HFFc6 (cell line): ENCODE measurements at regions not wholly inside any gene's neighbourhood (a gene's known extent, or its start where the extent isn't known, plus 50 kb on each side); places are given as distances from the start of the nearest gene placed in this dataset.
"Not testable (repeated sequence)": the region's sequence is repeated elsewhere in the genome, so short reads cannot be mapped to it uniquely, and the experiment has no call there.

ENCODE experiments used
- DNase-seq: peaks from one replicate; pipeline ENCODE4 v3.0.0-alpha.2; 2018
- H3K27ac Mint-ChIP-seq: 2 replicates; pipeline ENCODE4 v1.8.0; 2020; ENCODE audit warnings: mild to moderate bottlenecking, mixed read lengths
- H3K27me3 Mint-ChIP-seq: 2 replicates; pipeline ENCODE4 v1.8.0; 2021; ENCODE audit warnings: mild to moderate bottlenecking, moderate library complexity, mixed read lengths; ENCODE audit not compliant: insufficient read depth
- H3K36me3 Mint-ChIP-seq: 2 replicates; pipeline ENCODE4 v1.8.0; 2021; ENCODE audit warnings: low read depth, mixed read lengths
- H3K4me1 Mint-ChIP-seq: 2 replicates; pipeline ENCODE4 v1.8.0; 2020; ENCODE audit warnings: low read depth, mixed read lengths
- H3K4me3 Mint-ChIP-seq: 2 replicates; pipeline ENCODE4 v1.8.0; 2020; ENCODE audit warnings: mild to moderate bottlenecking, moderate library complexity, mixed read lengths
- H3K9me3 Mint-ChIP-seq: 2 replicates; pipeline ENCODE4 v1.8.0; 2020; ENCODE audit warnings: mild to moderate bottlenecking, mixed read lengths
- TF ChIP-seq, protein P1 (sequence below): fragments of 200-600 bp; sonication (generic); IDR thresholded peaks from 2 replicates; pipeline ENCODE4 v1.5.0; 2021; ENCODE audit warnings: antibody characterized with exemption, mild to moderate bottlenecking

DNA sequence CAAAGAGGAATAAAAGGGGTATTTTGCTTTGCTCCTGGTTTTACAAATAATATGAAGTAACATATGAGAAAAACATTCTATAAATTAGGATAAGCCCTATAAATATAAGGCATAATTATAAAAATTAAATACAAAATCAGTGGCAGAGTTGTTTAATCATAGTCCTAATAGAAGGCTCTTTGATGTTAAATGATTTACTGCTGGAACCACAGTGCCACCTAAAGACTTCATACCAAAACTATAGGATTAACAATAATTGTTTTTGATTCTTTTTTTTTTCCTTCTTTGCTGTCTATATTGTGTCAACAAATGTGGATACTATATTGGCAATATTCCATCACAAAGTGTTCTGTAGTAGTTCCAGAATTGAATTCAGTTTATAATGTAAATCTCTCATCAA lies 837.7 kb upstream of the SLC39A10 start:
- DNase-seq: no peak
- Mint-ChIP-seq H3K36me3 (no peaks in the 10 kb centered on the region), H3K4me3 (no peak overlapping the region), H3K27ac (no peak overlapping the region), H3K9me3 (peaks cover 17% of the 10 kb centered on the region), H3K4me1 (no peaks in the 10 kb centered on the region), H3K27me3 (no peaks in the 10 kb centered on the region)
- TF ChIP-seq, protein P1, sequence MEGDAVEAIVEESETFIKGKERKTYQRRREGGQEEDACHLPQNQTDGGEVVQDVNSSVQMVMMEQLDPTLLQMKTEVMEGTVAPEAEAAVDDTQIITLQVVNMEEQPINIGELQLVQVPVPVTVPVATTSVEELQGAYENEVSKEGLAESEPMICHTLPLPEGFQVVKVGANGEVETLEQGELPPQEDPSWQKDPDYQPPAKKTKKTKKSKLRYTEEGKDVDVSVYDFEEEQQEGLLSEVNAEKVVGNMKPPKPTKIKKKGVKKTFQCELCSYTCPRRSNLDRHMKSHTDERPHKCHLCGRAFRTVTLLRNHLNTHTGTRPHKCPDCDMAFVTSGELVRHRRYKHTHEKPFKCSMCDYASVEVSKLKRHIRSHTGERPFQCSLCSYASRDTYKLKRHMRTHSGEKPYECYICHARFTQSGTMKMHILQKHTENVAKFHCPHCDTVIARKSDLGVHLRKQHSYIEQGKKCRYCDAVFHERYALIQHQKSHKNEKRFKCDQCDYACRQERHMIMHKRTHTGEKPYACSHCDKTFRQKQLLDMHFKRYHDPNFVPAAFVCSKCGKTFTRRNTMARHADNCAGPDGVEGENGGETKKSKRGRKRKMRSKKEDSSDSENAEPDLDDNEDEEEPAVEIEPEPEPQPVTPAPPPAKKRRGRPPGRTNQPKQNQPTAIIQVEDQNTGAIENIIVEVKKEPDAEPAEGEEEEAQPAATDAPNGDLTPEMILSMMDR: no peak

DNA sequence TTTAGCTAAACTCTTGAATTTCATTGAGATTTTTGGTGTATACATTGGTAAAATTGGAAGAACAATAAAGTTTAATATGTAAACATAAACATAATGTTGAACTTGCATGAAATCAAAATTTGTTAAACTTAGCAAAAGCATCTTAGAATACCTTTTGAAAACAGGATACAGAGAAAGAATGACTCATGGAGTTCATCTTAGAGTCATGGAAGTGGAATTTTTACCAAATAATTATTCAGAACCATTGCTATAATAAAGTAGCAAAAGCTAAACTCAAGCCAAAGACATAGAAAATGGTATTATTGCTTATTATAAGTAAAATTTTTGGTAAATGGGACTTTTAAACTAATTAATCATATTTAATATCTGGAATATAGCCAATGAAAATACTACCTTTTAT lies 841.6 kb upstream of the SLC39A10 start:
- Mint-ChIP-seq H3K4me1 (no peaks in the 10 kb centered on the region), H3K4me3 (no peak overlapping the region), H3K9me3 (peaks cover 6% of the 10 kb centered on the region), H3K36me3 (no peaks in the 10 kb centered on the region), H3K27me3 (no peaks in the 10 kb centered on the region), H3K27ac (no peak overlapping the region)
- TF ChIP-seq, protein P1: no peak
- no peak for DNase-seq

DNA sequence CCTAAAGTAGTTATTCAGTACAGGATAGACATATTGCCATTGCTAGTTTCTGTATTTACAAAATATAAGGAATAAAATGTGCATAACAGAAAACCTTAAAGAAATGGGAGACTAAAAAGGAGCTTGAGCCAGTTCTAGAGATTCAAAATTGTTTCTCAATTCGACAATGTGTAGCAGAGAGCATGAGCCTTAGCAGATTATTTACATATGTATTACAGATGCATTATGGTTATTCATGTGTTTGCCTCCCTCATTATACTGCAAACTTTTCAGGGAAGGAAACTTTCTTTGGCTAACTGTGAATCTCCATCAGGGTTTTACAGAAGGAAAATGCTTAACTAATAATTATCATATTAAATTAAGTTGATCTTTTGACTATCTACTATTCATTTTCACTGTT lies 854.4 kb upstream of the SLC39A10 start:
- Mint-ChIP-seq H3K36me3 (0 out of 2 replicates have a peak, but pooled peaks cover 5% of the 10 kb centered on the region), H3K4me1 (no peaks in the 10 kb centered on the region), H3K9me3 (peaks cover 42% of the 10 kb centered on the region), H3K27ac (no peak overlapping the region), H3K4me3 (no peak overlapping the region), H3K27me3 (no peaks in the 10 kb centered on the region)
- TF ChIP-seq, protein P1: no peak
- DNase-seq: no peak

DNA sequence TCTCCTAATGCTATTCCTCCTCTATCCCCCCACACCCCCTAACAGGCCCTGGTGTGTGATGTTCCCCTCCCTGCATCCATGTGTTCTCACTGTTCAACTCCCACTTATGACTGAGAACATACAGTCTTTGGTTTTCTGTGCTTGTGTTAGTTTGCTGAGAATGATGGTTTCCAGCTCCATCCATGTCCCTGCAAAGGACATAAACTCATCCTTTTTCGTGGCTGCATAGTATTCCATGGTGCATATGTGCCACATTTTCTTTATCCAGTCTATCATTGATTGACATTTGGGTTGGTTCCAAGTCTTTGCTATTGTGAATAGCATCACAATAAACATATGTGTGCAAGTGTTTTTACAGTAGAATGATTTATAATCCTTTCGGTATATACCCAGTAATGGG lies 870.0 kb upstream of the SLC39A10 start:
- not testable (repeated sequence) for H3K27ac Mint-ChIP-seq, H3K36me3 Mint-ChIP-seq, H3K4me1 Mint-ChIP-seq, H3K27me3 Mint-ChIP-seq, DNase-seq, H3K4me3 Mint-ChIP-seq
- peaks cover 33% of the 10 kb centered on the region for H3K9me3 Mint-ChIP-seq

DNA sequence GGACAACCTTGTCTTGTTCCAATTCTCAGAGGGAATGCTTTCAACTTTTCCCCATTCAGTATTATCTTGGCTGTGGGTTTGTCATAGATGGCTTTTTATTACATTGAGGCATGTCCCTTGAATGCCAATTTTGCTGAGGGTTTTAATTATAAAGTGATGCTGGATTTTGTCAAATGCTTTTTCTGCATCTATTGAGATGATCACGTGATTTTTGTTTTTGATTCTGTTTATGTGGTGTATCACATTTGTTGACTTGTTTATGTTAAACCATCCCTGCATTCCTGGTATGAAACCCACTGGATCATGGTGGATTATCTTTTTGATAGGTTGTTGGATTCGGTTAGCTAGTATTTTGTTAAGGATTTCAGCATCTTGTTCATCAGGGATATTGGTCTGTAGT lies 885.6 kb upstream of the SLC39A10 start:
- not testable (repeated sequence) for H3K27ac Mint-ChIP-seq

DNA sequence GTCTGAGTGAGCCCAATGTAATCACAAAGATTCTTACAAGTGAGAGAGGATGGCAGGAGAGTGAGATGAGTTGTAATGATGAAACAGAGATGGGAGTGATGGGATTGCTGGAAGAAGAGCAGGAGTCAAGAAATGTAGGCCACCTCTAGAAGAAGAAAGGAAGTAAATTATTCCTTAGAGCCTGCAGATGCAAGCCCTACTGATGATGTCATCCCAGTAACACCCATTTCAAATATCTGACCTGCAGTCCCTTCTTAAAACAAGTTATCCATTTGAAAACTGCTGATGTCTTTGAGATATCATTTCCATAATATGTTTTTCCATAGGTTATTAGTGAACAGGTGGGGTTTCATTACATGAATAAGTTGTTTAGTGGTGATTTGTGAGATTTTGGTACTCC lies 888.0 kb upstream of the SLC39A10 start:
- DNase-seq: no peak
- Mint-ChIP-seq H3K4me1 (no peaks in the 10 kb centered on the region), H3K27me3 (no peaks in the 10 kb centered on the region), H3K4me3 (no peak overlapping the region), H3K9me3 (peaks cover 47% of the 10 kb centered on the region), H3K27ac (no peak overlapping the region), H3K36me3 (peaks cover 6% of the 10 kb centered on the region; the same call in 1 of the 2 replicates)
- TF ChIP-seq, protein P1: no peak

More for the DNA sequence above, 885.6 kb upstream of the SLC39A10 start:
- peaks cover 42% of the 10 kb centered on the region for H3K9me3 Mint-ChIP-seq
- H3K4me1 Mint-ChIP-seq, DNase-seq, H3K36me3 Mint-ChIP-seq, H3K27me3 Mint-ChIP-seq, H3K4me3 Mint-ChIP-seq: not testable (repeated sequence)

DNA sequence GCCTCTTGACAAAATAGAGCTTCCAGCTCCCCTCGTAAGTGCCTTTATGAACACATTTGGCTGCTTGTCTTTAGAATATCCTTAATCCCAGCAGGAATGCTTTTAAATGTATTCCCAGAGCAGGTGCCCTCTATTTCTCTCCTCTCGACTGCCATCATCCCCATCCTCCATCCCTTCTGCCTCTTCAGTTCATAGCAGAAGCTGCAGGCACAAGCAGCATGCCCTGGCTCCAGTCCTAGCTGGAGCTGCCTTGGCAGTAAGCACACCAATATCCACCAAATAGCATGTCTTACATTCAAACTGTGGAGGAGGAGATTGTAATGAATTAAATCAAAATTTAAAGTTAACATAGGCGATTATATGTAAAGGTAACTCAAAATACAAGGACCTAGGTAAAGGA lies 891.3 kb upstream of the SLC39A10 start:
- Mint-ChIP-seq H3K4me1 (no peaks in the 10 kb centered on the region), H3K36me3 (no peaks in the 10 kb centered on the region), H3K4me3 (no peak overlapping the region), H3K27ac (no peak overlapping the region), H3K9me3 (peaks cover 44% of the 10 kb centered on the region), H3K27me3 (no peaks in the 10 kb centered on the region)
- TF ChIP-seq, protein P1: no peak
- no peak for DNase-seq
